ENCODE measurements at regions not wholly inside any gene's neighbourhood (a gene's known extent, or its start where the extent isn't known, plus 50 kb on each side); places are given as distances from the start of the nearest gene placed in this dataset.

DNA sequence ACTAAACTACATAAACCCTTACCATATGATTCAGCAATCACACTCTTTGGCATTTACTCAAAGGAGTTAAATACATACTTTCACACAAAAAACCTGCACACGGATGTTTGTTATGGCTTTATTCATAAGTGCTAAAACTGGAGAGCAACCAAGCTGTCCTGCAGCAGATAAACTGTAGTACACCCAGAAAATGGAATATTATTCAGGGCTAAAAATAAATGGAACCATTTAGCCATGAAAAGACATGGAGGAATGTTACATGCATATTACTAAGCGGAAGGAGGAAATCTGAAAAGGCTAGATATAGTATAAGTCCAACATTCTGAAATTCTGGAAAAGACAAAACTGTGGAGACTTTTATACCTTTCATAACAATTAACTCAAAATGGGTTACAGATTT is 73.6 kb upstream of the PHACTR3 start:
- TF ChIP-seq, protein P1, sequence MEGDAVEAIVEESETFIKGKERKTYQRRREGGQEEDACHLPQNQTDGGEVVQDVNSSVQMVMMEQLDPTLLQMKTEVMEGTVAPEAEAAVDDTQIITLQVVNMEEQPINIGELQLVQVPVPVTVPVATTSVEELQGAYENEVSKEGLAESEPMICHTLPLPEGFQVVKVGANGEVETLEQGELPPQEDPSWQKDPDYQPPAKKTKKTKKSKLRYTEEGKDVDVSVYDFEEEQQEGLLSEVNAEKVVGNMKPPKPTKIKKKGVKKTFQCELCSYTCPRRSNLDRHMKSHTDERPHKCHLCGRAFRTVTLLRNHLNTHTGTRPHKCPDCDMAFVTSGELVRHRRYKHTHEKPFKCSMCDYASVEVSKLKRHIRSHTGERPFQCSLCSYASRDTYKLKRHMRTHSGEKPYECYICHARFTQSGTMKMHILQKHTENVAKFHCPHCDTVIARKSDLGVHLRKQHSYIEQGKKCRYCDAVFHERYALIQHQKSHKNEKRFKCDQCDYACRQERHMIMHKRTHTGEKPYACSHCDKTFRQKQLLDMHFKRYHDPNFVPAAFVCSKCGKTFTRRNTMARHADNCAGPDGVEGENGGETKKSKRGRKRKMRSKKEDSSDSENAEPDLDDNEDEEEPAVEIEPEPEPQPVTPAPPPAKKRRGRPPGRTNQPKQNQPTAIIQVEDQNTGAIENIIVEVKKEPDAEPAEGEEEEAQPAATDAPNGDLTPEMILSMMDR (conservative IDR thresholded peaks at IDR 0.05 in 1 of 2, IDR thresholded peaks at IDR 0.05 in 1 of 2; ENCODE audit: low read depth in 1 of 2, low read length in 2 of 2): no peak
- TF ChIP-seq EZH2 (IDR thresholded peaks at IDR 0.05; ENCODE audit: low read length, missing control alignments): no peak

Measured in fibroblast of lung (primary cell).